ENCODE measurements at regions not wholly inside any gene's neighbourhood (a gene's known extent, or its start where the extent isn't known, plus 50 kb on each side); places are given as distances from the start of the nearest gene placed in this dataset.

DNA sequence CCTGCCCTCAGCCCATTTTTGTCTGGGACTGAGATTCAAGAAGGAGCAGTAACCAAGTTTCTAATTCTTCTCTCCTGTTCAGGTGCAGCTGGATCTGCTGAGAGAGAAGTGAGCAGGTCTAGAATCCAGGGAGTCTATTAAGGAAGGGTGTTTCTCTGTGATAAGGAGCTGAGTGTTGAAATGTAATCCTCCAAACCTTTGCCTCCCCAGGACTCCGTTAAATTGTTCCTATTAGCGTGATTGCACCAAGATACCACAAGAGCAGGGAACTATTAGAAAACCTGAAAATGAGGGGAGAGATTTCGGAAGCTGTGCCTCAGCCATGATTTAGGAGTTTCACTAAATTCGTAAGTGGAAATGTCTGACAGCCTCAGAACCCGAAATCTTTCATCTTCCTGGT is 192.6 kb downstream of the EBLN2 start:
- no peak for DNase-seq
- intact Hi-C loops (cut with DNase I; ENCODE audit: low total_unique reads), result no loop called here
- 58 to 69% methylated on average over 5 of the region's 5 CpGs for WGBS, 2 donors
- Histone ChIP-seq H3K27me3 (no peaks in the 10 kb centered on the region), H3K9me3 (no peaks in the 10 kb centered on the region), H3K4me3 (no peak overlapping the region), H3K4me1 (peaks cover 3% of the 10 kb centered on the region), H3K36me3 (ENCODE audit: low read depth, missing control alignments) (no peaks in the 10 kb centered on the region), H3K27ac (no peak overlapping the region)
- TF ChIP-seq, protein P1, sequence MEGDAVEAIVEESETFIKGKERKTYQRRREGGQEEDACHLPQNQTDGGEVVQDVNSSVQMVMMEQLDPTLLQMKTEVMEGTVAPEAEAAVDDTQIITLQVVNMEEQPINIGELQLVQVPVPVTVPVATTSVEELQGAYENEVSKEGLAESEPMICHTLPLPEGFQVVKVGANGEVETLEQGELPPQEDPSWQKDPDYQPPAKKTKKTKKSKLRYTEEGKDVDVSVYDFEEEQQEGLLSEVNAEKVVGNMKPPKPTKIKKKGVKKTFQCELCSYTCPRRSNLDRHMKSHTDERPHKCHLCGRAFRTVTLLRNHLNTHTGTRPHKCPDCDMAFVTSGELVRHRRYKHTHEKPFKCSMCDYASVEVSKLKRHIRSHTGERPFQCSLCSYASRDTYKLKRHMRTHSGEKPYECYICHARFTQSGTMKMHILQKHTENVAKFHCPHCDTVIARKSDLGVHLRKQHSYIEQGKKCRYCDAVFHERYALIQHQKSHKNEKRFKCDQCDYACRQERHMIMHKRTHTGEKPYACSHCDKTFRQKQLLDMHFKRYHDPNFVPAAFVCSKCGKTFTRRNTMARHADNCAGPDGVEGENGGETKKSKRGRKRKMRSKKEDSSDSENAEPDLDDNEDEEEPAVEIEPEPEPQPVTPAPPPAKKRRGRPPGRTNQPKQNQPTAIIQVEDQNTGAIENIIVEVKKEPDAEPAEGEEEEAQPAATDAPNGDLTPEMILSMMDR (IDR thresholded peaks at IDR 0.05), result no peak
- TF ChIP-seq POLR2A (IDR thresholded peaks at IDR 0.05), result no peak

- no peaks in the 10 kb centered on the region for H3K27me3 ChIP-seq
- peaks cover 3% of the 10 kb centered on the region for H3K4me1 ChIP-seq
- no peaks in the 10 kb centered on the region for H3K36me3 ChIP-seq (ENCODE audit: low read depth, missing control alignments)
- intact Hi-C loops (cut with DNase I; ENCODE audit: low total_unique reads), result no loop called here
- no peak overlapping the region for H3K27ac ChIP-seq
- no peak for TF ChIP-seq POLR2A (IDR thresholded peaks at IDR 0.05)
- TF ChIP-seq, protein P1 (IDR thresholded peaks at IDR 0.05), result no peak
- no peak overlapping the region for H3K4me3 ChIP-seq
- WGBS, 2 donors, result 38 to 50% methylated on average over 5 of the region's 5 CpGs
- no peaks in the 10 kb centered on the region for H3K9me3 ChIP-seq
- DNase-seq, result peak; percentile 77
Observed at GRCh38 chr3:73255609-73256029, 194.2 kb downstream of the EBLN2 start.

- Histone ChIP-seq H3K9me3 (no peaks in the 10 kb centered on the region), H3K27ac (no peak overlapping the region), H3K27me3 (no peaks in the 10 kb centered on the region), H3K4me1 (peaks cover 3% of the 10 kb centered on the region), H3K36me3 (ENCODE audit: low read depth, missing control alignments) (no peaks in the 10 kb centered on the region), H3K4me3 (no peak overlapping the region)
- TF ChIP-seq, protein P1 (IDR thresholded peaks at IDR 0.05), result no peak
- TF ChIP-seq POLR2A (IDR thresholded peaks at IDR 0.05), result no peak
- DNase-seq, result no peak
- intact Hi-C loops (cut with DNase I; ENCODE audit: low total_unique reads), result no loop called here
- WGBS, 2 donors, result 85 to 86% methylated on average over 4 of the region's 4 CpGs
Observed at GRCh38 chr3:73257186-73257585, 195.7 kb downstream of the EBLN2 start.

- TF ChIP-seq, protein P1 (IDR thresholded peaks at IDR 0.05), result no peak
- TF ChIP-seq POLR2A (IDR thresholded peaks at IDR 0.05), result no peak
- 75 to 100% methylated on average over 1 to 4 of the region's 4 CpGs for WGBS, 2 donors
- peaks cover 3% of the 10 kb centered on the region for H3K4me1 ChIP-seq
- no peaks in the 10 kb centered on the region for H3K36me3 ChIP-seq (ENCODE audit: low read depth, missing control alignments)
- H3K4me3 ChIP-seq, result no peak overlapping the region
- no peak for DNase-seq
- no peak overlapping the region for H3K27ac ChIP-seq
- H3K27me3 ChIP-seq, result no peaks in the 10 kb centered on the region
- no peaks in the 10 kb centered on the region for H3K9me3 ChIP-seq
- intact Hi-C loops (cut with DNase I; ENCODE audit: low total_unique reads), result no loop called here
Observed at GRCh38 chr3:73258057-73258456, 196.6 kb downstream of the EBLN2 start.

DNA sequence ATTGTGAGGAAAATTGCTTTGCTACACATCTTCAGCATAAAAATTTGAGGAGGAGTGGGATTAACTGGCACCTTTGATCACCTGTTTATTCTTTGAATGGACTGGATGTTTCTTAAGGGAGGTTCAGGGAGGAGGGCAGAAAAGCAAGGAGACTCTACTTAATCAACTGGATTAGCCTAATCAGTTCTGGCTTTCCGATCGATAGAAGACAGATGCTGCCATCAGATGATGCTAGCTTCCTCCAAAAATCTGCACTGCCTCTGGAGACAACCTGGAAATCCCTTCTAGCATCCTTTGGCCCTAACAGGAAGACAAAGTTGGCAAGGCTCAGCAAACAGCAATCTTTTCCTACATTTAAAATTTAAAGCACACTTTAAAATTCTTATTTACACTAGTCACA is 197.8 kb downstream of the EBLN2 start:
- no peak for DNase-seq
- Histone ChIP-seq H3K27me3 (no peaks in the 10 kb centered on the region), H3K36me3 (ENCODE audit: low read depth, missing control alignments) (no peaks in the 10 kb centered on the region), H3K4me1 (peaks cover 3% of the 10 kb centered on the region), H3K4me3 (no peak overlapping the region), H3K27ac (no peak overlapping the region), H3K9me3 (no peaks in the 10 kb centered on the region)
- TF ChIP-seq, protein P1 (IDR thresholded peaks at IDR 0.05), result no peak
- no peak for TF ChIP-seq POLR2A (IDR thresholded peaks at IDR 0.05)
- intact Hi-C loops (cut with DNase I; ENCODE audit: low total_unique reads), result no loop called here
- 85 to 87% methylated on average over 2 of the region's 2 CpGs for WGBS, 2 donors
